Stomach (tissue), 4 donors: ENCODE measurements at regions not wholly inside any gene's neighbourhood (a gene's known extent, or its start where the extent isn't known, plus 50 kb on each side); places are given as distances from the start of the nearest gene placed in this dataset.

ENCODE experiments used
- POLR2A ChIP-seq, 4 donors: fragments of 450-650 bp; IDR thresholded peaks; one replicate each; pipeline ENCODE4 v1.6.1; 2016; ENCODE audit warnings: antibody characterized with exemption in 4 of 4, control low read depth in 2 of 4, mild to moderate bottlenecking in 1 of 4, moderate library complexity in 1 of 4
- TF ChIP-seq, protein P1 (sequence below), 7 experiments: fragments of 450-650 bp in 4 of 7; fragments of 200-600 bp in 3 of 7; sonication (generic) in 3 of 7; IDR thresholded peaks; one replicate each; pipeline ENCODE4 v1.5.1; 2016 to 2019; ENCODE audit warnings: antibody characterized with exemption in 7 of 7, control low read depth in 2 of 7, mild to moderate bottlenecking in 1 of 7

GRCh38 chr5:13359344-13359743 is 585.1 kb downstream of the DNAH5 start:
- TF ChIP-seq, protein P1, sequence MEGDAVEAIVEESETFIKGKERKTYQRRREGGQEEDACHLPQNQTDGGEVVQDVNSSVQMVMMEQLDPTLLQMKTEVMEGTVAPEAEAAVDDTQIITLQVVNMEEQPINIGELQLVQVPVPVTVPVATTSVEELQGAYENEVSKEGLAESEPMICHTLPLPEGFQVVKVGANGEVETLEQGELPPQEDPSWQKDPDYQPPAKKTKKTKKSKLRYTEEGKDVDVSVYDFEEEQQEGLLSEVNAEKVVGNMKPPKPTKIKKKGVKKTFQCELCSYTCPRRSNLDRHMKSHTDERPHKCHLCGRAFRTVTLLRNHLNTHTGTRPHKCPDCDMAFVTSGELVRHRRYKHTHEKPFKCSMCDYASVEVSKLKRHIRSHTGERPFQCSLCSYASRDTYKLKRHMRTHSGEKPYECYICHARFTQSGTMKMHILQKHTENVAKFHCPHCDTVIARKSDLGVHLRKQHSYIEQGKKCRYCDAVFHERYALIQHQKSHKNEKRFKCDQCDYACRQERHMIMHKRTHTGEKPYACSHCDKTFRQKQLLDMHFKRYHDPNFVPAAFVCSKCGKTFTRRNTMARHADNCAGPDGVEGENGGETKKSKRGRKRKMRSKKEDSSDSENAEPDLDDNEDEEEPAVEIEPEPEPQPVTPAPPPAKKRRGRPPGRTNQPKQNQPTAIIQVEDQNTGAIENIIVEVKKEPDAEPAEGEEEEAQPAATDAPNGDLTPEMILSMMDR (IDR thresholded peaks at IDR 0.05), result no peak
- no peak for TF ChIP-seq POLR2A (IDR thresholded peaks at IDR 0.05)
